WTC11 (cell line): ENCODE measurements at regions not wholly inside any gene's neighbourhood (a gene's known extent, or its start where the extent isn't known, plus 50 kb on each side); places are given as distances from the start of the nearest gene placed in this dataset.

Source experiments
- ATAC-seq: fragments of 200-7000 bp; cut with Tn5 transposase; 2 replicates; pipeline ENCODE4 v1.10.0; 2021; ENCODE audit warnings: mild to moderate bottlenecking, moderate library complexity
- CTCF ChIA-PET: fragments of 300-600 bp; sonication (Branson Sonifier 250); formaldehyde crosslinking; loops from one replicate; lab custom pipeline; 2021; ENCODE audit warnings: antibody characterized with exemption; lab: Charles Lee
- POLR2A ChIA-PET: fragments of 350-600 bp; sonication (Branson Sonifier 250); formaldehyde crosslinking; loops from one replicate; lab custom pipeline; 2021; ENCODE audit warnings: antibody characterized with exemption; lab: Charles Lee
- DNase-seq: peaks from one replicate; pipeline ENCODE4 v3.0.0; 2021; ENCODE audit warnings: low spot score
- H3K27ac Mint-ChIP-seq: 2 replicates; pipeline ENCODE4 v1.8.0; 2021; ENCODE audit warnings: mixed read lengths
- H3K27me3 Mint-ChIP-seq: 2 replicates; pipeline ENCODE4 v1.8.0; 2021; ENCODE audit warnings: low read depth, mild to moderate bottlenecking, moderate library complexity, mixed read lengths
- H3K36me3 Mint-ChIP-seq: 2 replicates; pipeline ENCODE4 v1.8.0; 2021; ENCODE audit warnings: mixed read lengths
- H3K4me1 Mint-ChIP-seq: 2 replicates; pipeline ENCODE4 v1.8.0; 2022; ENCODE audit warnings: mixed read lengths
- H3K4me3 Mint-ChIP-seq: 2 replicates; pipeline ENCODE4 v1.8.0; 2021; ENCODE audit warnings: mild to moderate bottlenecking, moderate library complexity, mixed read lengths
- H3K9me3 Mint-ChIP-seq: 2 replicates; pipeline ENCODE4 v1.8.0; 2021; ENCODE audit warnings: mixed read lengths
- ARID4B ChIP-seq: sonication (generic); formaldehyde crosslinking; IDR thresholded peaks from 2 replicates; pipeline ENCODE4 v1.8.0; 2023; ENCODE audit warnings: missing genetic modification reagents, mild to moderate bottlenecking, borderline replicate concordance
- ATF6 ChIP-seq: sonication (generic); formaldehyde crosslinking; IDR thresholded peaks from 2 replicates; pipeline ENCODE4 v1.8.1; 2023; ENCODE audit warnings: mild to moderate bottlenecking, missing genetic modification reagents
- FOXK1 ChIP-seq: sonication (generic); formaldehyde crosslinking; IDR thresholded peaks from 2 replicates; pipeline ENCODE4 v1.8.0; 2022; ENCODE audit warnings: mild to moderate bottlenecking, moderate library complexity, missing genetic modification reagents
- FOXP1 ChIP-seq: sonication (generic); formaldehyde crosslinking; IDR thresholded peaks from 2 replicates; pipeline ENCODE4 v1.8.0; 2022; ENCODE audit warnings: missing genetic modification reagents, mild to moderate bottlenecking, moderate library complexity, borderline replicate concordance
- NFYB ChIP-seq: sonication (generic); formaldehyde crosslinking; conservative IDR thresholded peaks from 2 replicates; pipeline ENCODE4 v1.8.0; 2022; ENCODE audit warnings: low read depth, missing genetic modification reagents
- SP1 ChIP-seq: sonication (generic); formaldehyde crosslinking; conservative IDR thresholded peaks from 2 replicates; pipeline ENCODE4 v1.8.1; 2022; ENCODE audit warnings: missing genetic modification reagents
- ZNF532 ChIP-seq: fragments of 250-450 bp; sonication (Bioruptor Pico); IDR thresholded peaks from 2 replicates; pipeline ENCODE4 v1.9.0; 2021; ENCODE audit warnings: mild to moderate bottlenecking, borderline replicate concordance

GRCh38 chr6:134593442-134593841 is 275.5 kb upstream of the SGK1 start:
- no peak overlapping the region for H3K27ac Mint-ChIP-seq
- ATAC-seq (no peak), DNase-seq (no peak)
- POLR2A ChIA-PET = no interaction called here
- H3K27me3 Mint-ChIP-seq = no peaks in the 10 kb centered on the region
- TF ChIP-seq ATF6 (no peak), FOXK1 (CRISPR knock-in tag) (no peak), ZNF532 (no peak), NFYB (CRISPR knock-in tag) (no peak), ARID4B (CRISPR knock-in tag) (no peak), FOXP1 (CRISPR knock-in tag) (no peak), SP1 (no peak)
- CTCF ChIA-PET = no interaction called here
- H3K36me3 Mint-ChIP-seq = no peaks in the 10 kb centered on the region
- no peaks in the 10 kb centered on the region for H3K9me3 Mint-ChIP-seq
- peaks cover 12% of the 10 kb centered on the region for H3K4me1 Mint-ChIP-seq
- no peak overlapping the region for H3K4me3 Mint-ChIP-seq

- no peaks in the 10 kb centered on the region for H3K27me3 Mint-ChIP-seq
These were observed 275.1 kb upstream of the SGK1 start for GRCh38 chr6:134593024-134593423.

More at GRCh38 chr6:134593024-134593423, 275.1 kb upstream of the SGK1 start:
- Mint-ChIP-seq H3K4me1 (peaks cover 12% of the 10 kb centered on the region), H3K4me3 (no peak overlapping the region), H3K36me3 (no peaks in the 10 kb centered on the region), H3K27ac (no peak overlapping the region)
- ChIA-PET CTCF (no interaction called here), POLR2A (no interaction called here)
- DNase-seq = no peak
- TF ChIP-seq ZNF532 = no peak
- TF ChIP-seq, all 79 proteins: peak for 0
- no peaks in the 10 kb centered on the region for H3K9me3 Mint-ChIP-seq
- ATAC-seq = no peak
